GM19397 (cell line): ENCODE measurements at regions not wholly inside any gene's neighbourhood (a gene's known extent, or its start where the extent isn't known, plus 50 kb on each side); places are given as distances from the start of the nearest gene placed in this dataset.
"Not testable (repeated sequence)": the region's sequence is repeated elsewhere in the genome, so short reads cannot be mapped to it uniquely, and the experiment has no call there.

Experiments
- ATAC-seq: cut with Tn5 transposase; IDR thresholded peaks from one replicate; pipeline ENCODE4 v1.9.1; 2021; ENCODE audit warnings: mild to moderate bottlenecking, moderate library complexity; ENCODE audit not compliant: unreplicated experiment

- no peak for ATAC-seq
Observed at GRCh38 chr20:57815405-57815804, 105.6 kb upstream of the PMEPA1 start.

GRCh38 chr20:57814529-57814928 lies 104.7 kb upstream of the PMEPA1 start:
- ATAC-seq: no peak

- no peak for ATAC-seq
Observed at GRCh38 chr20:57813509-57814269, 103.9 kb upstream of the PMEPA1 start.

- not testable (repeated sequence) for ATAC-seq
Observed at GRCh38 chr20:57812632-57813031, 102.8 kb upstream of the PMEPA1 start.

- no peak for ATAC-seq
Observed at GRCh38 chr20:57811374-57812020, 101.7 kb upstream of the PMEPA1 start.

GRCh38 chr20:57810511-57811373 lies 100.9 kb upstream of the PMEPA1 start:
- no peak for ATAC-seq

GRCh38 chr20:57809661-57810172 lies 99.9 kb upstream of the PMEPA1 start:
- no peak for ATAC-seq

GRCh38 chr20:57809149-57809548 lies 99.3 kb upstream of the PMEPA1 start:
- no peak for ATAC-seq

GRCh38 chr20:57808264-57809070 lies 98.7 kb upstream of the PMEPA1 start:
- ATAC-seq: no peak

- ATAC-seq: no peak
Observed at GRCh38 chr20:57807401-57808263, 97.8 kb upstream of the PMEPA1 start.

GRCh38 chr20:57806975-57807374 lies 97.2 kb upstream of the PMEPA1 start:
- ATAC-seq: no peak

- no peak for ATAC-seq
Observed at GRCh38 chr20:57806476-57806875, 96.7 kb upstream of the PMEPA1 start.

- ATAC-seq: no peak
Observed at GRCh38 chr20:57805747-57806146, 95.9 kb upstream of the PMEPA1 start.

- no peak for ATAC-seq
Observed at GRCh38 chr20:57804470-57805250, 94.8 kb upstream of the PMEPA1 start.

GRCh38 chr20:57803508-57804005 lies 93.7 kb upstream of the PMEPA1 start:
- ATAC-seq: no peak

- no peak for ATAC-seq
Observed at GRCh38 chr20:57802765-57803507, 93.1 kb upstream of the PMEPA1 start.

GRCh38 chr20:57801581-57801980 lies 91.8 kb upstream of the PMEPA1 start:
- no peak for ATAC-seq
